ENCODE measurements at regions not wholly inside any gene's neighbourhood (a gene's known extent, or its start where the extent isn't known, plus 50 kb on each side); places are given as distances from the start of the nearest gene placed in this dataset.
"Not testable (repeated sequence)": the region's sequence is repeated elsewhere in the genome, so short reads cannot be mapped to it uniquely, and the experiment has no call there.

GRCh38 chr11:116328851-116329250 is 443.9 kb downstream of the BUD13 start:
- no peak for FAIRE-seq

- FAIRE-seq = no peak
These were observed 444.4 kb downstream of the BUD13 start for GRCh38 chr11:116328391-116328790.

- no peak for FAIRE-seq
These were observed 446.6 kb downstream of the BUD13 start for GRCh38 chr11:116326146-116326545.

GRCh38 chr11:116325247-116325646 is 447.5 kb downstream of the BUD13 start:
- FAIRE-seq = no peak

GRCh38 chr11:116324077-116324476 is 448.7 kb downstream of the BUD13 start:
- not testable (repeated sequence) for FAIRE-seq

- no peak for FAIRE-seq
These were observed 455.6 kb downstream of the BUD13 start for GRCh38 chr11:116317212-116317611.

GRCh38 chr11:116314006-116314405 is 458.8 kb downstream of the BUD13 start:
- no peak for FAIRE-seq

- no peak for FAIRE-seq
These were observed 460.0 kb downstream of the BUD13 start for GRCh38 chr11:116312570-116313391.

- FAIRE-seq = no peak
These were observed 461.6 kb downstream of the BUD13 start for GRCh38 chr11:116311206-116311605.

- no peak for FAIRE-seq
These were observed 462.1 kb downstream of the BUD13 start for GRCh38 chr11:116310698-116311097.

GRCh38 chr11:116310226-116310625 is 462.6 kb downstream of the BUD13 start:
- no peak for FAIRE-seq

GRCh38 chr11:116309446-116309845 is 463.3 kb downstream of the BUD13 start:
- FAIRE-seq = no peak

GRCh38 chr11:116302756-116303155 is 470.0 kb downstream of the BUD13 start:
- no peak for FAIRE-seq

GRCh38 chr11:116301141-116301540 is 471.6 kb downstream of the BUD13 start:
- FAIRE-seq = no peak

GRCh38 chr11:116300232-116300631 is 472.6 kb downstream of the BUD13 start:
- FAIRE-seq = no peak

- no peak for FAIRE-seq
These were observed 478.2 kb downstream of the BUD13 start for GRCh38 chr11:116294630-116295029.

- no peak for FAIRE-seq
These were observed 484.9 kb downstream of the BUD13 start for GRCh38 chr11:116287866-116288265.

- FAIRE-seq = no peak
These were observed 487.8 kb downstream of the BUD13 start for GRCh38 chr11:116285026-116285425.

- no peak for FAIRE-seq
These were observed 489.5 kb downstream of the BUD13 start for GRCh38 chr11:116283300-116283699.

- FAIRE-seq = no peak
These were observed 490.3 kb downstream of the BUD13 start for GRCh38 chr11:116282481-116282880.

GRCh38 chr11:116281173-116282160 is 491.3 kb downstream of the BUD13 start:
- FAIRE-seq = no peak

GRCh38 chr11:116279511-116279910 is 493.3 kb downstream of the BUD13 start:
- no peak for FAIRE-seq

GRCh38 chr11:116278076-116278475 is 494.7 kb downstream of the BUD13 start:
- FAIRE-seq = no peak

Measured in colon (tissue), 2 donors.